ENCODE measurements at regions not wholly inside any gene's neighbourhood (a gene's known extent, or its start where the extent isn't known, plus 50 kb on each side); places are given as distances from the start of the nearest gene placed in this dataset.

- no peak for TF ChIP-seq CTCF (IDR thresholded peaks at IDR 0.05)
- TF ChIP-seq POLR2A (IDR thresholded peaks at IDR 0.05): no peak
- no peak for TF ChIP-seq EP300 (IDR thresholded peaks at IDR 0.05)
These were observed 242.2 kb downstream of the SPRY1 start for GRCh38 chr4:123638834-123639233.
